SK-N-SH (cell line): ENCODE measurements at regions not wholly inside any gene's neighbourhood (a gene's known extent, or its start where the extent isn't known, plus 50 kb on each side); places are given as distances from the start of the nearest gene placed in this dataset.

ENCODE experiments used
- RFX5 ChIP-seq: IDR thresholded peaks from 2 replicates; pipeline ENCODE4 v1.6.1; 2012; ENCODE audit warnings: mild to moderate bottlenecking, improper control_type of control experiment, low read length
- TF ChIP-seq, protein P1 (sequence below): fragments of 200-600 bp; sonication (generic); IDR thresholded peaks from 2 replicates; pipeline ENCODE4 v1.6.1; 2017; ENCODE audit warnings: antibody characterized with exemption, mild to moderate bottlenecking, moderate library complexity
- TF ChIP-seq, protein P2 (sequence below): fragments of 150-350 bp; IDR thresholded peaks from 2 replicates; pipeline ENCODE4 v1.6.1; 2017; ENCODE audit warnings: antibody characterized with exemption, low read length, low read depth, borderline replicate concordance

DNA sequence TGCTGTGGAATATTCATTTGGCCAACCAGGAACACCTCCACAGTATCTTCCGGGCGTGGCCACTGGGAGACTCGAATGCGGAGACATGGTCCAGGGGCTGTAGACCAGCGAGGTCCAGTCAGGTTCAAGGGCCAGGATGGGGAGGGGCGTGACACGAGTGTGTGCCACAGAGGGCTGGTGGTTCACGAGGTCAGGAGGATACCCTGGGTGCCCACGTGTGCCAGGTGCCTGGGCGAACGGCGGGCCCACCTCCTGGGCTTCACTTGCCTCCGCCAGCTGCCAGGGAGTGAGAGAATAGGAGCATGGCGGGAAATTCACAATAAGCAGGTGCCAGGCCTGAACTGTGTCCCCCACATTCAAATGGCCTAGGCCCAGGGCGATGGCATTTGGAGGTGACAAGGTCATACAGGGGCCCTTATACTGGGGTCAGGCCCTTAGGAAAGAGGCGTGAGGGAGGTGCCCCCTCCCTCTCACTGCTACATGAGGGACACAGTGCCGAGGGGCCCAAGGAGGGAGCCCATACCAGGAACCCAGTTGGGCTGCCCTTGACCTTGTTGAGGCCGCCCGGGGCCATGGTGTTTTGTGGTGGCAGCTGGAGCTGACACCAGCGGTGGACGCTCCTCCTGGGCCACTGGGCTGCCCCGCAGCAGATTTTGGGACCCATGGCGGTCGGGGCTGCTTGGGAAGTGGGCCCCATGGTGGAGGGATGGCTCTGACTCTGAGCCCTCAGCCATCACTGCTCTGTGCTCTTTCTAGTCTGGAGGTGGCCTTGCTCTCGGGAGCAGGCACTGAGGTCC lies 1268.9 kb downstream of the BRD1 start:
- TF ChIP-seq, protein P1, sequence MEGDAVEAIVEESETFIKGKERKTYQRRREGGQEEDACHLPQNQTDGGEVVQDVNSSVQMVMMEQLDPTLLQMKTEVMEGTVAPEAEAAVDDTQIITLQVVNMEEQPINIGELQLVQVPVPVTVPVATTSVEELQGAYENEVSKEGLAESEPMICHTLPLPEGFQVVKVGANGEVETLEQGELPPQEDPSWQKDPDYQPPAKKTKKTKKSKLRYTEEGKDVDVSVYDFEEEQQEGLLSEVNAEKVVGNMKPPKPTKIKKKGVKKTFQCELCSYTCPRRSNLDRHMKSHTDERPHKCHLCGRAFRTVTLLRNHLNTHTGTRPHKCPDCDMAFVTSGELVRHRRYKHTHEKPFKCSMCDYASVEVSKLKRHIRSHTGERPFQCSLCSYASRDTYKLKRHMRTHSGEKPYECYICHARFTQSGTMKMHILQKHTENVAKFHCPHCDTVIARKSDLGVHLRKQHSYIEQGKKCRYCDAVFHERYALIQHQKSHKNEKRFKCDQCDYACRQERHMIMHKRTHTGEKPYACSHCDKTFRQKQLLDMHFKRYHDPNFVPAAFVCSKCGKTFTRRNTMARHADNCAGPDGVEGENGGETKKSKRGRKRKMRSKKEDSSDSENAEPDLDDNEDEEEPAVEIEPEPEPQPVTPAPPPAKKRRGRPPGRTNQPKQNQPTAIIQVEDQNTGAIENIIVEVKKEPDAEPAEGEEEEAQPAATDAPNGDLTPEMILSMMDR = no peak
- TF ChIP-seq RFX5 = no peak
- TF ChIP-seq, protein P2, sequence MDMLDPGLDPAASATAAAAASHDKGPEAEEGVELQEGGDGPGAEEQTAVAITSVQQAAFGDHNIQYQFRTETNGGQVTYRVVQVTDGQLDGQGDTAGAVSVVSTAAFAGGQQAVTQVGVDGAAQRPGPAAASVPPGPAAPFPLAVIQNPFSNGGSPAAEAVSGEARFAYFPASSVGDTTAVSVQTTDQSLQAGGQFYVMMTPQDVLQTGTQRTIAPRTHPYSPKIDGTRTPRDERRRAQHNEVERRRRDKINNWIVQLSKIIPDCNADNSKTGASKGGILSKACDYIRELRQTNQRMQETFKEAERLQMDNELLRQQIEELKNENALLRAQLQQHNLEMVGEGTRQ = no peak
